ENCODE measurements at regions not wholly inside any gene's neighbourhood (a gene's known extent, or its start where the extent isn't known, plus 50 kb on each side); places are given as distances from the start of the nearest gene placed in this dataset.

- Histone ChIP-seq H3K27ac (ENCODE audit: low read depth, low read length, poor library complexity, severe bottlenecking) (no peak overlapping the region), H3K4me3 (ENCODE audit: low read depth, low read length, poor library complexity, severe bottlenecking) (no peak overlapping the region), H3K36me3 (ENCODE audit: insufficient read depth, low read length) (no peaks in the 10 kb centered on the region), H4K20me1 (ENCODE audit: insufficient read depth, low read length) (no peaks in the 10 kb centered on the region), H2AFZ (ENCODE audit: low read length) (no peak overlapping the region), H3K9me3 (ENCODE audit: low read length) (no peaks in the 10 kb centered on the region), H3K9me2 (ENCODE audit: insufficient read depth, low read length) (no peaks in the 10 kb centered on the region), H3K4me2 (ENCODE audit: low read length) (no peak overlapping the region), H3K4me1 (ENCODE audit: insufficient read depth, low read length, poor library complexity, severe bottlenecking) (no peaks in the 10 kb centered on the region), H3K79me2 (ENCODE audit: insufficient read depth, low read depth, low read length) (no peaks in the 10 kb centered on the region)
- no peak for DNase-seq (ENCODE audit: low spot score)
- no peak for TF ChIP-seq EZH2phosphoT487 (IDR thresholded peaks at IDR 0.05; ENCODE audit: borderline replicate concordance, low read depth, low read length)
- TF ChIP-seq, protein P1, sequence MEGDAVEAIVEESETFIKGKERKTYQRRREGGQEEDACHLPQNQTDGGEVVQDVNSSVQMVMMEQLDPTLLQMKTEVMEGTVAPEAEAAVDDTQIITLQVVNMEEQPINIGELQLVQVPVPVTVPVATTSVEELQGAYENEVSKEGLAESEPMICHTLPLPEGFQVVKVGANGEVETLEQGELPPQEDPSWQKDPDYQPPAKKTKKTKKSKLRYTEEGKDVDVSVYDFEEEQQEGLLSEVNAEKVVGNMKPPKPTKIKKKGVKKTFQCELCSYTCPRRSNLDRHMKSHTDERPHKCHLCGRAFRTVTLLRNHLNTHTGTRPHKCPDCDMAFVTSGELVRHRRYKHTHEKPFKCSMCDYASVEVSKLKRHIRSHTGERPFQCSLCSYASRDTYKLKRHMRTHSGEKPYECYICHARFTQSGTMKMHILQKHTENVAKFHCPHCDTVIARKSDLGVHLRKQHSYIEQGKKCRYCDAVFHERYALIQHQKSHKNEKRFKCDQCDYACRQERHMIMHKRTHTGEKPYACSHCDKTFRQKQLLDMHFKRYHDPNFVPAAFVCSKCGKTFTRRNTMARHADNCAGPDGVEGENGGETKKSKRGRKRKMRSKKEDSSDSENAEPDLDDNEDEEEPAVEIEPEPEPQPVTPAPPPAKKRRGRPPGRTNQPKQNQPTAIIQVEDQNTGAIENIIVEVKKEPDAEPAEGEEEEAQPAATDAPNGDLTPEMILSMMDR (conservative IDR thresholded peaks at IDR 0.05; ENCODE audit: low read length), result no peak
- BruUV-seq (replicated peaks), result no TSS peak
- ChIA-PET CTCF (ENCODE audit: unreplicated experiment) (no interaction called here), POLR2A (no interaction called here)
- intact Hi-C loops (cut with micrococcal nuclease; ENCODE audit: unreplicated experiment), result no loop called here
Measured at GRCh38 chr2:116832148-116832547, 982.3 kb upstream of the DDX18 start.

DNA sequence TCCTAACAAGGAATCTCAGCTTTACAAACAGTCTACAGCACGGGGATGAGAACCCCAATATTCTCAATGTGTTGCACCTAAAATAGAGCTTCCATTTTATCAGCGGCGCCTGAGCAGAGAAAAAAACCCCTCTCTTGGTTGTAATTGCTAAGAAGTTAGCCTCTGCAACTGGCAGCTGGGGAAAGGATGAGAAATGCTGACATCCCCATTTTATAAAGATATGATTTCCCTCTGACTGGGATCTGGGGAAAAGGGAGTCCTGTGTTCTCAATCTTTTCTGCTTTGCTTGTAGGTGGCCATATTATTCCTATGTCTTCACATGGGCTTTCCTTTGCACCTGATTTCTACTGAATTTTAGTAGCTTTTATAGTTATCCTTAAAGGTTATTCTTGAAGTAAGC is 981.4 kb upstream of the DDX18 start:
- Histone ChIP-seq H3K79me2 (ENCODE audit: insufficient read depth, low read depth, low read length) (no peaks in the 10 kb centered on the region), H4K20me1 (ENCODE audit: insufficient read depth, low read length) (no peaks in the 10 kb centered on the region), H3K9me3 (ENCODE audit: low read length) (no peaks in the 10 kb centered on the region), H3K4me2 (ENCODE audit: low read length) (no peak overlapping the region), H3K4me1 (ENCODE audit: insufficient read depth, low read length, poor library complexity, severe bottlenecking) (no peaks in the 10 kb centered on the region), H3K27ac (ENCODE audit: low read depth, low read length, poor library complexity, severe bottlenecking) (no peak overlapping the region), H3K4me3 (ENCODE audit: low read depth, low read length, poor library complexity, severe bottlenecking) (no peak overlapping the region), H3K36me3 (ENCODE audit: insufficient read depth, low read length) (no peaks in the 10 kb centered on the region), H3K9me2 (ENCODE audit: insufficient read depth, low read length) (no peaks in the 10 kb centered on the region), H2AFZ (ENCODE audit: low read length) (no peak overlapping the region)
- intact Hi-C loops (cut with micrococcal nuclease; ENCODE audit: unreplicated experiment), result no loop called here
- TF ChIP-seq, protein P1 (conservative IDR thresholded peaks at IDR 0.05; ENCODE audit: low read length), result no peak
- no peak for TF ChIP-seq EZH2phosphoT487 (IDR thresholded peaks at IDR 0.05; ENCODE audit: borderline replicate concordance, low read depth, low read length)
- ChIA-PET POLR2A (no interaction called here), CTCF (ENCODE audit: unreplicated experiment) (no interaction called here)
- BruUV-seq (replicated peaks), result no TSS peak
- DNase-seq (ENCODE audit: low spot score), result no peak

DNA sequence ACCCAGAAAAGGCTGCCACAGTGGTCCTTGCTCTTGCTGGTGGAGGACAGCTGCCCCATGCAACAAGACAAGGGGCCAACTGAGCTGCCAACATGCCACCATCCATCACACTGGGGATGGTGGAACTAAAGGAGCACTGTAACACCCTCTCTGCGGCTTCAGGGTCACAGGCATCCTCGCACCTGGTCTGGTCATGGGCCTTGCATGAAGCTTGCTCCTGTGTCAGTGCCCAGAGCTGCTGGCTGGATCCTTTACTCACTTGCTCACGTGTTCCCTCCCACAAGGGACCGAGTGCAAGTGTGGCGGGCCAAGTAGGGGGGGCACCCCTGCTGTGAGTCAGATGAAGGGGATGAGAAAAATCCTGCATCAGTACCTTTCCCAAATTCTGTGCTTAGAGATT is 972.3 kb upstream of the DDX18 start:
- Histone ChIP-seq H3K27ac (ENCODE audit: low read depth, low read length, poor library complexity, severe bottlenecking) (no peak overlapping the region), H3K4me1 (ENCODE audit: insufficient read depth, low read length, poor library complexity, severe bottlenecking) (no peaks in the 10 kb centered on the region), H3K4me2 (ENCODE audit: low read length) (no peak overlapping the region), H2AFZ (ENCODE audit: low read length) (no peak overlapping the region), H3K36me3 (ENCODE audit: insufficient read depth, low read length) (no peaks in the 10 kb centered on the region), H4K20me1 (ENCODE audit: insufficient read depth, low read length) (no peaks in the 10 kb centered on the region), H3K9me2 (ENCODE audit: insufficient read depth, low read length) (no peaks in the 10 kb centered on the region), H3K4me3 (ENCODE audit: low read depth, low read length, poor library complexity, severe bottlenecking) (no peak overlapping the region), H3K79me2 (ENCODE audit: insufficient read depth, low read depth, low read length) (no peaks in the 10 kb centered on the region), H3K9me3 (ENCODE audit: low read length) (no peaks in the 10 kb centered on the region)
- CTCF ChIA-PET (ENCODE audit: unreplicated experiment), result no interaction called here
- POLR2A ChIA-PET, result interaction anchor here (0.6 kb wide), 1 partner anchor 32 kb away, joined by 3 read pairs; no protein-coding TSS in a partner anchor
- no peak for DNase-seq (ENCODE audit: low spot score)
- intact Hi-C loops (cut with micrococcal nuclease; ENCODE audit: unreplicated experiment), result no loop called here
- TF ChIP-seq, protein P1 (conservative IDR thresholded peaks at IDR 0.05; ENCODE audit: low read length), result no peak
- TF ChIP-seq EZH2phosphoT487 (IDR thresholded peaks at IDR 0.05; ENCODE audit: borderline replicate concordance, low read depth, low read length), result no peak
- BruUV-seq (replicated peaks), result no TSS peak
